ENCODE measurements at regions not wholly inside any gene's neighbourhood (a gene's known extent, or its start where the extent isn't known, plus 50 kb on each side); places are given as distances from the start of the nearest gene placed in this dataset.

- FAIRE-seq (no peak), ATAC-seq (no peak), DNase-seq (no peak)
- 43 to 44% methylated on average over 2 of the region's 2 CpGs for WGBS, 2 donors
- Histone ChIP-seq H3K9me3 (no peaks in the 10 kb centered on the region), H3K36me3 (no peaks in the 10 kb centered on the region), H3K4me3 (no peak overlapping the region), H3K4me1 (no peaks in the 10 kb centered on the region), H3K27ac (no peak overlapping the region), H3K27me3 (no peaks in the 10 kb centered on the region)
- intact Hi-C loops (cut with DNase I): no loop called here
- TF ChIP-seq CTCF (IDR thresholded peaks at IDR 0.05): no peak
Measured at GRCh38 chr15:97096303-97096835, 765.9 kb downstream of the NR2F2 start.

- FAIRE-seq (no peak), DNase-seq (no peak), ATAC-seq (no peak)
- WGBS, 2 donors: 61 to 87% methylated on average over 1 of the region's 1 CpG
- no peaks in the 10 kb centered on the region for H3K4me1 ChIP-seq
- no peak for TF ChIP-seq CTCF (IDR thresholded peaks at IDR 0.05)
- no peaks in the 10 kb centered on the region for H3K36me3 ChIP-seq
- H3K27ac ChIP-seq: no peak overlapping the region
- intact Hi-C loops (cut with DNase I): no loop called here
- no peak overlapping the region for H3K4me3 ChIP-seq
- H3K9me3 ChIP-seq: no peaks in the 10 kb centered on the region
- H3K27me3 ChIP-seq: peaks cover 0 to 4% (median 0%) of the 10 kb centered on the region in 4 donors
Measured at GRCh38 chr15:97099040-97099439, 768.5 kb downstream of the NR2F2 start.

- Histone ChIP-seq H3K27ac (no peak overlapping the region), H3K27me3 (peaks cover 0 to 4% (median 0%) of the 10 kb centered on the region in 4 donors), H3K4me1 (no peaks in the 10 kb centered on the region), H3K9me3 (no peaks in the 10 kb centered on the region), H3K36me3 (no peaks in the 10 kb centered on the region), H3K4me3 (no peak overlapping the region)
- FAIRE-seq: peak; percentile 98
- intact Hi-C loops (cut with DNase I): no loop called here
- DNase-seq: no peak
- TF ChIP-seq CTCF (IDR thresholded peaks at IDR 0.05): no peak
- no peak for ATAC-seq
Measured at GRCh38 chr15:97101572-97101971, 771.1 kb downstream of the NR2F2 start.

GRCh38 chr15:97114900-97115760 lies 784.6 kb downstream of the NR2F2 start:
- DNase-seq (no peak), FAIRE-seq (no peak), ATAC-seq (no peak)
- Histone ChIP-seq H3K9me3 (no peaks in the 10 kb centered on the region), H3K4me1 (no peaks in the 10 kb centered on the region), H3K27me3 (no peaks in the 10 kb centered on the region), H3K4me3 (no peak overlapping the region), H3K36me3 (no peaks in the 10 kb centered on the region), H3K27ac (no peak overlapping the region)
- TF ChIP-seq CTCF (IDR thresholded peaks at IDR 0.05): no peak
- intact Hi-C loops (cut with DNase I): no loop called here
- 73 to 80% methylated on average over 9 of the region's 9 CpGs for WGBS, 2 donors

GRCh38 chr15:97115761-97116070 lies 785.2 kb downstream of the NR2F2 start:
- ATAC-seq: no peak
- no peak for FAIRE-seq
- H3K9me3 ChIP-seq: no peaks in the 10 kb centered on the region

More at GRCh38 chr15:97115761-97116070, 785.2 kb downstream of the NR2F2 start:
- 75 to 83% methylated on average over 3 of the region's 3 CpGs for WGBS, 2 donors
- H3K4me3 ChIP-seq: no peak overlapping the region
- no peak for TF ChIP-seq CTCF (IDR thresholded peaks at IDR 0.05)
- intact Hi-C loops (cut with DNase I): no loop called here
- no peaks in the 10 kb centered on the region for H3K27me3 ChIP-seq
- DNase-seq: no peak
- no peaks in the 10 kb centered on the region for H3K4me1 ChIP-seq
- no peaks in the 10 kb centered on the region for H3K36me3 ChIP-seq
- H3K27ac ChIP-seq: no peak overlapping the region
